ENCODE measurements at regions not wholly inside any gene's neighbourhood (a gene's known extent, or its start where the extent isn't known, plus 50 kb on each side); places are given as distances from the start of the nearest gene placed in this dataset.

DNA sequence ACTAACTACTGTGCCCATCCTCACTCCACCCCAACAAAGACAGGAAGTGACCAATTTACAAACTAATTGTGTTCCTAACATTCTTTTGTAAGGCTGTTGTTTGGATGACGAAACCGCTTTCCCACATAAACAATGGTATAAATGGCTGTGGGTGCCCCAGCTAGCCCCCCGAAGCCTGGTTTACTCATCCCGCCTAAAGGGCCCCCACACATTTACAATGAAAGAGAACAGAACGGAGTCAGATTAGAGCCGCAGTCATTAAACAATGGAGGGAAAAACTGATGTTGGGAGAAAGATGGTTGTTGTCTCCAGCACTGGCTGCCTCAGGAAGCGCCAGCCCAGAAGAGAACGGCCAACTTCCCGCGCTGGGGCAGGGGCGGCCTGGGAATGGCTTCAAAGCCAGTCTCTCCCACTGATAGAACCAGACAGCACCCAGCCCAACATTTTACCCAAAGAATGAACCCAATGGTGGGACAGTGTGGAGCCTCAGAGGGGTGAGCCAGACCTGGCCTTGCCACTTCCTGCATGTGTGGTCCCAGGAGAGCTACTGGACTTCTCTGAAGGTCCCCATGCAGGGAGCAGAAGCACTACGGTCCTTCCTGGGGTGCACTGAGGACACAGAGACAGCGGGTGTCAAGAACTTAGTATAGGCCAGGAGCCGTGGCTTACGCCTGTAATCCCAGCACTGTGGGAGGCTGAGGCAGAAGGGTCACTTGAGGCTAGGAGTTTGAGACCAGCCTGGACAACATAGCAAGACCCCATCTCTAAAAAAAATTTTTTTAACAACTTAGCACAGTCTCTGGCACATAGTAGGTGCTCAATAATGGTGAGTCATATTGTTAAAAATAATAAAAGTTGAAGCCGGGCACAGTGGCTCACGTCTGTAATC is 75.8 kb upstream of the GATA2 start:
- TF ChIP-seq ZNF263 (CRISPR knock-in tag; IDR thresholded peaks at IDR 0.05; ENCODE audit: low read depth) (no peak), RORB (CRISPR knock-in tag; IDR thresholded peaks at IDR 0.05) (no peak), SMAD3 (CRISPR knock-in tag; IDR thresholded peaks at IDR 0.05; ENCODE audit: borderline replicate concordance) (no peak), CREM (CRISPR knock-in tag; IDR thresholded peaks at IDR 0.05) (no peak), JUN (CRISPR knock-in tag; IDR thresholded peaks at IDR 0.05) (no peak), NR1H2 (CRISPR knock-in tag; IDR thresholded peaks at IDR 0.05) (no peak)
- TF ChIP-seq, protein P1, sequence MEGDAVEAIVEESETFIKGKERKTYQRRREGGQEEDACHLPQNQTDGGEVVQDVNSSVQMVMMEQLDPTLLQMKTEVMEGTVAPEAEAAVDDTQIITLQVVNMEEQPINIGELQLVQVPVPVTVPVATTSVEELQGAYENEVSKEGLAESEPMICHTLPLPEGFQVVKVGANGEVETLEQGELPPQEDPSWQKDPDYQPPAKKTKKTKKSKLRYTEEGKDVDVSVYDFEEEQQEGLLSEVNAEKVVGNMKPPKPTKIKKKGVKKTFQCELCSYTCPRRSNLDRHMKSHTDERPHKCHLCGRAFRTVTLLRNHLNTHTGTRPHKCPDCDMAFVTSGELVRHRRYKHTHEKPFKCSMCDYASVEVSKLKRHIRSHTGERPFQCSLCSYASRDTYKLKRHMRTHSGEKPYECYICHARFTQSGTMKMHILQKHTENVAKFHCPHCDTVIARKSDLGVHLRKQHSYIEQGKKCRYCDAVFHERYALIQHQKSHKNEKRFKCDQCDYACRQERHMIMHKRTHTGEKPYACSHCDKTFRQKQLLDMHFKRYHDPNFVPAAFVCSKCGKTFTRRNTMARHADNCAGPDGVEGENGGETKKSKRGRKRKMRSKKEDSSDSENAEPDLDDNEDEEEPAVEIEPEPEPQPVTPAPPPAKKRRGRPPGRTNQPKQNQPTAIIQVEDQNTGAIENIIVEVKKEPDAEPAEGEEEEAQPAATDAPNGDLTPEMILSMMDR (IDR thresholded peaks at IDR 0.05) = no peak
- TF ChIP-seq, protein P2, sequence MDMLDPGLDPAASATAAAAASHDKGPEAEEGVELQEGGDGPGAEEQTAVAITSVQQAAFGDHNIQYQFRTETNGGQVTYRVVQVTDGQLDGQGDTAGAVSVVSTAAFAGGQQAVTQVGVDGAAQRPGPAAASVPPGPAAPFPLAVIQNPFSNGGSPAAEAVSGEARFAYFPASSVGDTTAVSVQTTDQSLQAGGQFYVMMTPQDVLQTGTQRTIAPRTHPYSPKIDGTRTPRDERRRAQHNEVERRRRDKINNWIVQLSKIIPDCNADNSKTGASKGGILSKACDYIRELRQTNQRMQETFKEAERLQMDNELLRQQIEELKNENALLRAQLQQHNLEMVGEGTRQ (CRISPR knock-in tag; IDR thresholded peaks at IDR 0.05) = no peak
- TF ChIP-seq, protein P3, sequence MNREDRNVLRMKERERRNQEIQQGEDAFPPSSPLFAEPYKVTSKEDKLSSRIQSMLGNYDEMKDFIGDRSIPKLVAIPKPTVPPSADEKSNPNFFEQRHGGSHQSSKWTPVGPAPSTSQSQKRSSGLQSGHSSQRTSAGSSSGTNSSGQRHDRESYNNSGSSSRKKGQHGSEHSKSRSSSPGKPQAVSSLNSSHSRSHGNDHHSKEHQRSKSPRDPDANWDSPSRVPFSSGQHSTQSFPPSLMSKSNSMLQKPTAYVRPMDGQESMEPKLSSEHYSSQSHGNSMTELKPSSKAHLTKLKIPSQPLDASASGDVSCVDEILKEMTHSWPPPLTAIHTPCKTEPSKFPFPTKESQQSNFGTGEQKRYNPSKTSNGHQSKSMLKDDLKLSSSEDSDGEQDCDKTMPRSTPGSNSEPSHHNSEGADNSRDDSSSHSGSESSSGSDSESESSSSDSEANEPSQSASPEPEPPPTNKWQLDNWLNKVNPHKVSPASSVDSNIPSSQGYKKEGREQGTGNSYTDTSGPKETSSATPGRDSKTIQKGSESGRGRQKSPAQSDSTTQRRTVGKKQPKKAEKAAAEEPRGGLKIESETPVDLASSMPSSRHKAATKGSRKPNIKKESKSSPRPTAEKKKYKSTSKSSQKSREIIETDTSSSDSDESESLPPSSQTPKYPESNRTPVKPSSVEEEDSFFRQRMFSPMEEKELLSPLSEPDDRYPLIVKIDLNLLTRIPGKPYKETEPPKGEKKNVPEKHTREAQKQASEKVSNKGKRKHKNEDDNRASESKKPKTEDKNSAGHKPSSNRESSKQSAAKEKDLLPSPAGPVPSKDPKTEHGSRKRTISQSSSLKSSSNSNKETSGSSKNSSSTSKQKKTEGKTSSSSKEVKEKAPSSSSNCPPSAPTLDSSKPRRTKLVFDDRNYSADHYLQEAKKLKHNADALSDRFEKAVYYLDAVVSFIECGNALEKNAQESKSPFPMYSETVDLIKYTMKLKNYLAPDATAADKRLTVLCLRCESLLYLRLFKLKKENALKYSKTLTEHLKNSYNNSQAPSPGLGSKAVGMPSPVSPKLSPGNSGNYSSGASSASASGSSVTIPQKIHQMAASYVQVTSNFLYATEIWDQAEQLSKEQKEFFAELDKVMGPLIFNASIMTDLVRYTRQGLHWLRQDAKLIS (CRISPR knock-in tag; IDR thresholded peaks at IDR 0.05; ENCODE audit: borderline replicate concordance) = no peak
- TF ChIP-seq, protein P4, sequence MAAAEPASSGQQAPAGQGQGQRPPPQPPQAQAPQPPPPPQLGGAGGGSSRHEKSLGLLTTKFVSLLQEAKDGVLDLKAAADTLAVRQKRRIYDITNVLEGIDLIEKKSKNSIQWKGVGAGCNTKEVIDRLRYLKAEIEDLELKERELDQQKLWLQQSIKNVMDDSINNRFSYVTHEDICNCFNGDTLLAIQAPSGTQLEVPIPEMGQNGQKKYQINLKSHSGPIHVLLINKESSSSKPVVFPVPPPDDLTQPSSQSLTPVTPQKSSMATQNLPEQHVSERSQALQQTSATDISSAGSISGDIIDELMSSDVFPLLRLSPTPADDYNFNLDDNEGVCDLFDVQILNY (CRISPR knock-in tag; IDR thresholded peaks at IDR 0.05) = no peak
- TF ChIP-seq, protein P5, sequence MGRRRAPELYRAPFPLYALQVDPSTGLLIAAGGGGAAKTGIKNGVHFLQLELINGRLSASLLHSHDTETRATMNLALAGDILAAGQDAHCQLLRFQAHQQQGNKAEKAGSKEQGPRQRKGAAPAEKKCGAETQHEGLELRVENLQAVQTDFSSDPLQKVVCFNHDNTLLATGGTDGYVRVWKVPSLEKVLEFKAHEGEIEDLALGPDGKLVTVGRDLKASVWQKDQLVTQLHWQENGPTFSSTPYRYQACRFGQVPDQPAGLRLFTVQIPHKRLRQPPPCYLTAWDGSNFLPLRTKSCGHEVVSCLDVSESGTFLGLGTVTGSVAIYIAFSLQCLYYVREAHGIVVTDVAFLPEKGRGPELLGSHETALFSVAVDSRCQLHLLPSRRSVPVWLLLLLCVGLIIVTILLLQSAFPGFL (CRISPR knock-in tag; IDR thresholded peaks at IDR 0.05; ENCODE audit: borderline replicate concordance) = no peak

Measured in WTC11 (cell line).